PC-3 (cell line): ENCODE measurements at regions not wholly inside any gene's neighbourhood (a gene's known extent, or its start where the extent isn't known, plus 50 kb on each side); places are given as distances from the start of the nearest gene placed in this dataset.

Experiments used
- ATAC-seq: fragments of 200-7000 bp; cut with Tn5 transposase; 2 replicates; pipeline ENCODE4 v1.9.1; 2020; ENCODE audit warnings: mild to moderate bottlenecking, moderate library complexity
- BruUV-seq: library from RNA; stranded (reverse); fragments of 400-500 nt; replicated peaks from 2 replicates; lab custom pipeline; 2021; lab: Mats Ljungman, UMichigan
- CTCF ChIA-PET: fragments of 300-600 bp; sonication (Branson Sonifier 250); formaldehyde crosslinking; loops from one replicate; lab custom pipeline; 2022; ENCODE audit warnings: antibody characterized with exemption; lab: Charles Lee
- POLR2A ChIA-PET: fragments of 300-600 bp; sonication (Branson Sonifier 250); formaldehyde crosslinking; loops from one replicate; lab custom pipeline; 2022; ENCODE audit warnings: antibody characterized with exemption; ENCODE audit not compliant: unreplicated experiment; lab: Charles Lee
- DNase-seq: peaks from one replicate; pipeline ENCODE4 v3.0.0-alpha.2; 2015
- H2AFZ ChIP-seq: fragments of 300-600 bp; sonication (generic); 2 replicates; pipeline ENCODE4 v1.6.0; 2016; ENCODE audit warnings: antibody characterized with exemption, low read length
- H3F3A ChIP-seq: fragments of 300-600 bp; sonication (generic); one replicate; pipeline ENCODE4 v1.6.0; 2017; ENCODE audit warnings: antibody characterized with exemption, low read length, control low read depth, mild to moderate bottlenecking; ENCODE audit not compliant: unreplicated experiment
- H3K27ac ChIP-seq: fragments of 300-600 bp; sonication (generic); 2 replicates; pipeline ENCODE4 v1.5.1; 2016; ENCODE audit warnings: mild to moderate bottlenecking, low read length
- H3K27me3 ChIP-seq: fragments of 300-600 bp; sonication (generic); 2 replicates; pipeline ENCODE4 v1.6.1; 2016; ENCODE audit warnings: low read length, mixed read lengths
- H3K36me3 ChIP-seq: fragments of 300-600 bp; sonication (generic); 2 replicates; pipeline ENCODE4 v1.6.1; 2016; ENCODE audit warnings: low read depth, mixed run types, low read length, mixed read lengths
- H3K4me1 ChIP-seq: fragments of 300-600 bp; sonication (generic); 2 replicates; pipeline ENCODE4 v1.5.1; 2016; ENCODE audit warnings: low read length; ENCODE audit not compliant: insufficient read depth
- H3K4me2 ChIP-seq: fragments of 300-600 bp; sonication (generic); 2 replicates; pipeline ENCODE4 v1.6.0; 2016; ENCODE audit warnings: low read length
- H3K4me3 ChIP-seq: fragments of 300-600 bp; sonication (generic); 2 replicates; pipeline ENCODE4 v1.5.1; 2016; ENCODE audit warnings: mild to moderate bottlenecking, low read length, mixed read lengths
- H3K79me2 ChIP-seq: fragments of 300-600 bp; sonication (generic); 2 replicates; pipeline ENCODE4 v1.6.1; 2017; ENCODE audit warnings: low read length, mixed read lengths
- H3K9ac ChIP-seq: fragments of 300-600 bp; sonication (generic); 2 replicates; pipeline ENCODE4 v1.6.0; 2016; ENCODE audit warnings: mild to moderate bottlenecking, low read length
- H3K9me2 ChIP-seq: fragments of 300-600 bp; sonication (generic); replicated peaks from 2 replicates; pipeline ENCODE4 v1.6.1; 2016; ENCODE audit warnings: mixed run types, low read length, mixed read lengths
- H3K9me3 ChIP-seq: fragments of 300-600 bp; sonication (generic); 2 replicates; pipeline ENCODE4 v1.6.1; 2016; ENCODE audit warnings: low read length, mixed read lengths
- H4K20me1 ChIP-seq: fragments of 300-600 bp; sonication (generic); 2 replicates; pipeline ENCODE4 v1.6.1; 2016; ENCODE audit warnings: low read length, mixed read lengths
- EZH2 ChIP-seq: fragments of 300-600 bp; sonication (generic); IDR thresholded peaks from one replicate; pipeline ENCODE4 v1.6.1; 2017; ENCODE audit warnings: antibody characterized with exemption, mild to moderate bottlenecking, low read length; ENCODE audit not compliant: unreplicated experiment
- EZH2phosphoT487 ChIP-seq: fragments of 300-600 bp; sonication (generic); IDR thresholded peaks from 2 replicates; pipeline ENCODE4 v1.6.1; 2018; ENCODE audit warnings: mild to moderate bottlenecking, antibody characterized with exemption, low read length, borderline replicate concordance
- intact Hi-C: fragments of 100-400 bp; cut with micrococcal nuclease; formaldehyde crosslinking; loops from 2 replicates; pipeline ENCODE4 v1.9.0; 2023
- TF ChIP-seq, protein P1 (sequence below): fragments of 300-600 bp; sonication (generic); conservative IDR thresholded peaks from 2 replicates; pipeline ENCODE4 v1.5.1; 2017; ENCODE audit warnings: antibody characterized with exemption, low read depth, mild to moderate bottlenecking, low read length

DNA sequence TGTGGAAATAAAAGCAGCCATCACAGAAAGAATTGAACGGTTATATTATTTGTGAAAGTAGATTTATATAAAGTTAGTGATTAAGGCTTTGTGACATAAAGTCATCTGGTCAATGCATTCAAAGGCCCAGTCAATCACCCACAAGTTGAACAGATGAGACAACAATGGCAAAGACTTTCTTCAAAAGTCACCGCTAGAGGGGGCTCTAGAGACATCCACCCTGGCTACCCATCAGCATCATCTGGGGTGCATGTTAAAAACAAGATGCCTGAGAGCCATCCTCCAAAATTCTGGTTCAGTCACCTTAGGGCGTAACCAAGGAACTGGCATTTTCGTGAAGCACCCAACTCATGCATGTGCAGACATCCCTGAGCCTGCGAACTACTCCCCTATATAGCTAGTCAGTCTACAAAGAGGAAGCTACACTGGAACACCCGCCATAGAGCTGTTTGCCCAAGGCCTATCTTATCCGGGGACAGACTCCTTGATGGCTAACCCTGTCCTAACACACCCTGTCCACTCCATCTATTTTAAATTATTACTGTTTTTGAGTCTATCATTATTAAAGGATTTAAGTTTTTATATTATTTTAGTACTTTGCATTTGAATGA, 970.5 kb downstream of the UQCRFS1 start:
- no TSS peak for BruUV-seq
- Histone ChIP-seq H3K9me3 (no peaks in the 10 kb centered on the region), H3K4me2 (no peak overlapping the region), H3F3A (no peaks in the 10 kb centered on the region), H2AFZ (no peak overlapping the region), H3K27me3 (no peaks in the 10 kb centered on the region), H4K20me1 (no peaks in the 10 kb centered on the region), H3K9me2 (no peaks in the 10 kb centered on the region), H3K36me3 (no peaks in the 10 kb centered on the region), H3K9ac (no peak overlapping the region), H3K27ac (no peak overlapping the region), H3K4me3 (no peak overlapping the region), H3K79me2 (no peaks in the 10 kb centered on the region), H3K4me1 (no peaks in the 10 kb centered on the region)
- no peak for TF ChIP-seq EZH2
- TF ChIP-seq, protein P1, sequence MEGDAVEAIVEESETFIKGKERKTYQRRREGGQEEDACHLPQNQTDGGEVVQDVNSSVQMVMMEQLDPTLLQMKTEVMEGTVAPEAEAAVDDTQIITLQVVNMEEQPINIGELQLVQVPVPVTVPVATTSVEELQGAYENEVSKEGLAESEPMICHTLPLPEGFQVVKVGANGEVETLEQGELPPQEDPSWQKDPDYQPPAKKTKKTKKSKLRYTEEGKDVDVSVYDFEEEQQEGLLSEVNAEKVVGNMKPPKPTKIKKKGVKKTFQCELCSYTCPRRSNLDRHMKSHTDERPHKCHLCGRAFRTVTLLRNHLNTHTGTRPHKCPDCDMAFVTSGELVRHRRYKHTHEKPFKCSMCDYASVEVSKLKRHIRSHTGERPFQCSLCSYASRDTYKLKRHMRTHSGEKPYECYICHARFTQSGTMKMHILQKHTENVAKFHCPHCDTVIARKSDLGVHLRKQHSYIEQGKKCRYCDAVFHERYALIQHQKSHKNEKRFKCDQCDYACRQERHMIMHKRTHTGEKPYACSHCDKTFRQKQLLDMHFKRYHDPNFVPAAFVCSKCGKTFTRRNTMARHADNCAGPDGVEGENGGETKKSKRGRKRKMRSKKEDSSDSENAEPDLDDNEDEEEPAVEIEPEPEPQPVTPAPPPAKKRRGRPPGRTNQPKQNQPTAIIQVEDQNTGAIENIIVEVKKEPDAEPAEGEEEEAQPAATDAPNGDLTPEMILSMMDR: peak; percentile 40
- CTCF ChIA-PET: no interaction called here
- POLR2A ChIA-PET: no interaction called here
- ATAC-seq (no peak), DNase-seq (no peak)
- intact Hi-C loops: no loop called here

DNA sequence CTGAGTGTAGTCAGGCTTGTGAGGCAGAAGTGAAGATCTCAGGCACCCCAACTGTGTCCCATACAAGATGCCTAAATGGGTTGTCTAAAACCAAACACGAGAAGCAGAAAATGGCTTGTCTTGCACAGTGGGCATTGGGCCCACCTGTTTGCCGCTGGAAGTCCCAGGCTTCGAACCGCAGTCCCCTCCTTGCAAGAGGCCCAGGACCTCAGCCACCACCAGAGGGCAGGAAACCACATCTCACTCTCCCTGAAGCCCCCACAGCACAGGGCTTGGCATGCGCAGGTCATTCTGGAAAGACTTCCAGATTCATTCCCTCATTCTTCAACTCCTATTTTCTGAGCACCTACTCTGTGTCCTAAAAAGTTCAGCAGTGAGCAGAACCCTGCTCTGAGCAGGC, 973.7 kb downstream of the UQCRFS1 start:
- no peaks in the 10 kb centered on the region for H4K20me1 ChIP-seq
- ChIA-PET POLR2A (no interaction called here), CTCF (no interaction called here)
- H3K36me3 ChIP-seq: no peaks in the 10 kb centered on the region
- H3K9me3 ChIP-seq: no peaks in the 10 kb centered on the region
- H2AFZ ChIP-seq: no peak overlapping the region
- no peak overlapping the region for H3K4me3 ChIP-seq
- no peak overlapping the region for H3K27ac ChIP-seq
- ATAC-seq: no peak
- no peak for DNase-seq
- no peaks in the 10 kb centered on the region for H3K4me1 ChIP-seq
- H3K9me2 ChIP-seq: no peaks in the 10 kb centered on the region
- intact Hi-C loops: no loop called here
- no peaks in the 10 kb centered on the region for H3F3A ChIP-seq
- TF ChIP-seq EZH2phosphoT487: no peak
- TF ChIP-seq EZH2: no peak
- TF ChIP-seq, protein P1: no peak
- no peaks in the 10 kb centered on the region for H3K79me2 ChIP-seq
- no peak overlapping the region for H3K4me2 ChIP-seq
- no TSS peak for BruUV-seq
- no peak overlapping the region for H3K9ac ChIP-seq
- H3K27me3 ChIP-seq: no peaks in the 10 kb centered on the region

DNA sequence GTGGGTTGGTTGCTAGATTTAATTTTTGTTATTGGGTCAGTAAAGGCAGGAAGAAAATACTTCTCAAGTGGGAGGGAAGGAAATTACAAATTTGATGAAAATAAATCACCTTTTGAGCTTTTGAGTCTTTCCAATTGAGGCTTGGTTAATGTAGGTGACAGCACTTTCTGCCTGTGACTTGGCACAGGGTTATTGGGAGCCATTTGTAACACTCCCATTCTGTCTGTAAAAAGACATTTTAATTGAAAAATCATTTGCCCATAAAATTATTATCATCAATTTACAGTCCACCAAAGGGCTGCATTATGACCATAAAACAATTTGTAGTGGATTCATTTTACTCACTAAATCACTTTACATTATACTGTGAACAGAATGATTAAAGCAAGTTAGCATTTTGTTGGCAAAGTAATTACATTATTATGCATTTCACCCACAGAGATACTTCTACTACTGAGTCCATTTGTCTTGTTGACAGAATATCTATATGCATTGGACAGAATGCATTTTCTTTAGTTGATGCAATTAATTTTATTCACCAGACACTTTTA, 974.6 kb downstream of the UQCRFS1 start:
- Histone ChIP-seq H2AFZ (no peak overlapping the region), H3K79me2 (no peaks in the 10 kb centered on the region), H3F3A (no peaks in the 10 kb centered on the region), H3K27me3 (no peaks in the 10 kb centered on the region), H3K9me3 (no peaks in the 10 kb centered on the region), H4K20me1 (no peaks in the 10 kb centered on the region), H3K4me1 (no peaks in the 10 kb centered on the region), H3K27ac (no peak overlapping the region), H3K4me2 (no peak overlapping the region), H3K9ac (no peak overlapping the region), H3K36me3 (no peaks in the 10 kb centered on the region), H3K9me2 (no peaks in the 10 kb centered on the region), H3K4me3 (no peak overlapping the region)
- ATAC-seq (no peak), DNase-seq (no peak)
- no TSS peak for BruUV-seq
- TF ChIP-seq, protein P1: no peak
- TF ChIP-seq EZH2phosphoT487: no peak
- TF ChIP-seq EZH2: no peak
- CTCF ChIA-PET: no interaction called here
- intact Hi-C loops: no loop called here
- POLR2A ChIA-PET: no interaction called here
